ENCODE measurements at regions not wholly inside any gene's neighbourhood (a gene's known extent, or its start where the extent isn't known, plus 50 kb on each side); places are given as distances from the start of the nearest gene placed in this dataset.

DNA sequence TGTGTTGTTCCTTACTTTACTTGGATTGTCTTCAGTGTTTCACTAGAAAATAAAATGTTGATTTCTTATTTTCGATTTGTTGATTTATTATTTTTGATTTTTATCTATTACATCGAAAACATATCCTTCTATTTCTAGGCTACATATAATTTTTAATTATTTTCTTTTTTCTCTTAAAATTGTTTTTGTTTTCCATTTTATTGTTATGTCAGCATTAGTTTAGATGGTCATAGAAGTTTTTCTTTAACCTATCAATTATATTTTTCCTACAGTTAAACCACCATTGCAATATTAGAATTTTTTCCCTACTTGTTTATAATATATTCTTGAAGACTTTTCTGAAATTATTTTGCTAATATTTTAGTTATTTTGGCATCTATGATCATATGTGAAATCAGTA, 1685.1 kb downstream of the RPA4 start:
- intact Hi-C loops (cut with DNase I, micrococcal nuclease): no loop called here

DNA sequence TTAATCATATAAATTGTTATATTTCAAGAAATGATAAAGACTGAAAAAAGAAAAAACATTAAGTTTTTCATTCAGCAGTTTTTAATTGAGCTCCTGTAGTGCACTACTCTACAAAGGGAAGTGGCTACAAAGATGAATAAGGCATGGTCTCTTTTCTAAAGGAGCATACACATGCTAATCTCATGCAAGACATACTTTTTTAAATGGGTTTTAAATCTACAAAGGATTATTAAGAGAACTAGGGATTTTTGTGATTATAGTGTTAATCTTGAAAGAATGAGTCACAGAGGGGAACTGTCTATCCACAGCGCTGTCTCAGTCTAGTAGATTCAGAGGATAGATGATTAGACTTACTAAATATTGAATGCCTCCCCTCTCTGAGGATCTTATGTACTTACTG, 1722.2 kb downstream of the RPA4 start:
- Histone ChIP-seq H3K4me3 (no peak overlapping the region), H3K9me3 (no peaks in the 10 kb centered on the region), H3K4me1 (ENCODE audit: low read depth) (no peaks in the 10 kb centered on the region), H3K36me3 (ENCODE audit: low read depth) (no peaks in the 10 kb centered on the region)
- no peak for ATAC-seq
- intact Hi-C loops (cut with DNase I, micrococcal nuclease): no loop called here
- TF ChIP-seq, protein P1, sequence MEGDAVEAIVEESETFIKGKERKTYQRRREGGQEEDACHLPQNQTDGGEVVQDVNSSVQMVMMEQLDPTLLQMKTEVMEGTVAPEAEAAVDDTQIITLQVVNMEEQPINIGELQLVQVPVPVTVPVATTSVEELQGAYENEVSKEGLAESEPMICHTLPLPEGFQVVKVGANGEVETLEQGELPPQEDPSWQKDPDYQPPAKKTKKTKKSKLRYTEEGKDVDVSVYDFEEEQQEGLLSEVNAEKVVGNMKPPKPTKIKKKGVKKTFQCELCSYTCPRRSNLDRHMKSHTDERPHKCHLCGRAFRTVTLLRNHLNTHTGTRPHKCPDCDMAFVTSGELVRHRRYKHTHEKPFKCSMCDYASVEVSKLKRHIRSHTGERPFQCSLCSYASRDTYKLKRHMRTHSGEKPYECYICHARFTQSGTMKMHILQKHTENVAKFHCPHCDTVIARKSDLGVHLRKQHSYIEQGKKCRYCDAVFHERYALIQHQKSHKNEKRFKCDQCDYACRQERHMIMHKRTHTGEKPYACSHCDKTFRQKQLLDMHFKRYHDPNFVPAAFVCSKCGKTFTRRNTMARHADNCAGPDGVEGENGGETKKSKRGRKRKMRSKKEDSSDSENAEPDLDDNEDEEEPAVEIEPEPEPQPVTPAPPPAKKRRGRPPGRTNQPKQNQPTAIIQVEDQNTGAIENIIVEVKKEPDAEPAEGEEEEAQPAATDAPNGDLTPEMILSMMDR (IDR thresholded peaks at IDR 0.05): no peak
- no peak for DNase-seq

More for the DNA sequence above, 1685.1 kb downstream of the RPA4 start:
- no peaks in the 10 kb centered on the region for H3K36me3 ChIP-seq (ENCODE audit: low read depth)
- TF ChIP-seq, protein P1 (IDR thresholded peaks at IDR 0.05): no peak
- DNase-seq (no peak), ATAC-seq (no peak)
- no peak overlapping the region for H3K4me3 ChIP-seq
- H3K4me1 ChIP-seq (ENCODE audit: low read depth): no peaks in the 10 kb centered on the region
- H3K9me3 ChIP-seq: no peaks in the 10 kb centered on the region

DNA sequence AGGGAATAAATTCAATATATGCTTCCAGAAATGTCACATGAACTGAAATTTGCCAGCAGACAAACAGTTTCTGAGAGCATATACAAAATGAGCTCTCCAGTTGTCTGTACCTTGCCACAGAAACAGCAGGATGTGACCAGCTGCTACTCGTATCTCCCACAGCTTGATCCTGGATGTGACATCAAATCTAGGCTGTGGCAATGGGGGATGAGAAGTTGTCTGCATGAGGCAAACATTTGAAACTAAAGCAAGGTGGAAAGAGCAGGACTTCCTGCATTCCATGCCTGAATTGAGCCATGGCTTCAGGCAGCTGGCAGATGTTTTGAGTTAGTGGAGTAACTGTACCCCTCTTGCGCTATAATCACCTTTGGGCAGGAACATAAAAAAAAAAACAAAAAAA, 1724.0 kb downstream of the RPA4 start:
- no peaks in the 10 kb centered on the region for H3K9me3 ChIP-seq
- no peaks in the 10 kb centered on the region for H3K4me1 ChIP-seq (ENCODE audit: low read depth)
- H3K4me3 ChIP-seq: no peak overlapping the region
- H3K36me3 ChIP-seq (ENCODE audit: low read depth): no peaks in the 10 kb centered on the region
- intact Hi-C loops (cut with DNase I, micrococcal nuclease): no loop called here
- DNase-seq: no peak
- TF ChIP-seq, protein P1 (IDR thresholded peaks at IDR 0.05): no peak
- ATAC-seq: no peak

DNA sequence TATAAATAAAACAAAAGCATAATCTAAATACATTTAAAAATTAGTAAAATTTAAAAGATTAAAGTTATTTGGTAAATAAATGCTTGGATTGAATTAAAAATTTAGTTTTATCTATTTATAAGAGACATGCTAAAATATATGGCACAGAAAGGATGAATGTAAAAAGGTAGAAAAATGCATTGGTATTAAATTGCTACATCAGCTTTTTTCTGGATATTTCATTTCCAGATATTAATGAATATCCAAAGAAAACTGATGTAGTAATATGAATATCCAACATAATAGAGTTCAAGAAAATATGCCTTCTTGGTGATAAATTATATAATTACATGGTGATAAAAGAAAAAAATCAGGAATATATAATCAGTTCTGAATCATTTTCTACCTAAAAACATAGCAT, 1743.9 kb downstream of the RPA4 start:
- Histone ChIP-seq H3K9me3 (peaks cover 2% of the 10 kb centered on the region), H3K36me3 (ENCODE audit: low read depth) (no peaks in the 10 kb centered on the region), H3K4me3 (no peak overlapping the region), H3K4me1 (ENCODE audit: low read depth) (no peaks in the 10 kb centered on the region)
- intact Hi-C loops (cut with DNase I, micrococcal nuclease): no loop called here
- TF ChIP-seq, protein P1 (IDR thresholded peaks at IDR 0.05): no peak
- DNase-seq (no peak), ATAC-seq (no peak)

DNA sequence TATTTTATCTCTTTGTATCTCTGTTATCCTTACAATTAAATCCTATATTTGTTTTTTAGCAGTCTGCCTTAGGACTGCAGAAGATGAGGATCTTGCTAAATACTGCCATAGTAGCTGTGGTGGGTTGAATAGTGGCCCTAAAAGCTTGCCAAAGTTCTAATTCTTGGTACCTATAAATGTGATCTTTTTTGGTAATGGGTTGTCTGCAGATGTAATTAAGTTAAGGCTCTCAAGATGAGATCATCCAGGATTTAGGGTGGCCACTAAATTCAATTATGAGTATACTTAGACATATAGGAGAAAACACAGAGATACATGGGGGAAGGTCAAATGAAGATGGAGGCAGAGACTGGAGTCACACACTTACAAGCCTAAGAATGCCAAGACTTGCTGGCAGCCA, 1753.7 kb downstream of the RPA4 start:
- no peak for DNase-seq
- ATAC-seq: no peak
- Histone ChIP-seq H3K36me3 (ENCODE audit: low read depth) (no peaks in the 10 kb centered on the region), H3K4me1 (ENCODE audit: low read depth) (no peaks in the 10 kb centered on the region), H3K9me3 (peaks cover 3% of the 10 kb centered on the region), H3K4me3 (no peak overlapping the region)
- TF ChIP-seq, protein P1 (IDR thresholded peaks at IDR 0.05): no peak
- intact Hi-C loops (cut with DNase I, micrococcal nuclease): no loop called here

DNA sequence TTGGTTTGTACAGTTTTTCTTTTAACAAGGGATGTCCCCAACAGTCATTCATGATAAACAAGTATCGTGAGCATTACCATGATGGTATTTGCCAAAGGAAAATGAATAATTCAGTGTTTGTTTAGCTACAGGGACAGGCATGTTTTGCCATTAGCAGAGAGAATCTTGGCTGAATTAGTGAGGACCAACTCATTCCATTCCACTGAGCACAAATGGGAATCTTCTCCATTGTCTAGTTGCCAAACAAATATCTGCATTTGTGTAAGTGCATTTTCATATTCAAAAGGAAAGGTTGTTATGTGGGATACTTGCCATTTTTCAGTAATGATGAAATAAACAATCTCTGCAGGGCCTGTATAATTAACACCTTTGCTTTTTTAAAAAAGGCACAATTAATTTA, 1762.6 kb downstream of the RPA4 start:
- TF ChIP-seq, protein P1 (IDR thresholded peaks at IDR 0.05): no peak
- H3K4me1 ChIP-seq (ENCODE audit: low read depth): no peaks in the 10 kb centered on the region
- ATAC-seq (no peak), DNase-seq (no peak)
- intact Hi-C loops (cut with DNase I, micrococcal nuclease): no loop called here
- H3K36me3 ChIP-seq (ENCODE audit: low read depth): no peaks in the 10 kb centered on the region
- no peak overlapping the region for H3K4me3 ChIP-seq
- H3K9me3 ChIP-seq: no peaks in the 10 kb centered on the region
